Psoas muscle (tissue), 7 donors: ENCODE measurements at regions not wholly inside any gene's neighbourhood (a gene's known extent, or its start where the extent isn't known, plus 50 kb on each side); places are given as distances from the start of the nearest gene placed in this dataset.

Source experiments
- ATAC-seq, 4 donors: fragments of 200-7000 bp; cut with Tn5 transposase; one replicate each; pipeline ENCODE4 v1.9.1; 2020; ENCODE audit warnings: moderate library complexity in 3 of 4, mild to moderate bottlenecking in 2 of 4
- DNase-seq, 2 donors: peaks; one replicate each; pipeline ENCODE4 v3.0.0-alpha.2; 2020
- H3K27ac ChIP-seq: fragments of 200-600 bp; one replicate; pipeline ENCODE4 v1.8.0; 2022
- H3K27me3 ChIP-seq, 3 donors: fragments of 200-600 bp in 1 of 3; one replicate each; pipeline versions ENCODE4 v1.6.1 to v1.8.0; 2013 to 2022; ENCODE audit warnings: low read length in 2 of 3, mild to moderate bottlenecking in 2 of 3, moderate library complexity in 1 of 3; ENCODE audit not compliant: insufficient read depth in 3 of 3
- H3K36me3 ChIP-seq, 2 donors: fragments of 200-600 bp in 1 of 2; one replicate each; pipeline versions ENCODE4 v1.6.1 to v1.8.0; 2013 to 2022; ENCODE audit warnings: low read depth in 1 of 2, mild to moderate bottlenecking in 1 of 2, moderate library complexity in 1 of 2; ENCODE audit not compliant: insufficient read depth in 1 of 2
- H3K4me1 ChIP-seq: fragments of 200-600 bp; one replicate; pipeline ENCODE4 v1.8.0; 2022
- H3K4me3 ChIP-seq: fragments of 200-600 bp; one replicate; pipeline ENCODE4 v1.8.0; 2022; ENCODE audit warnings: mild to moderate bottlenecking
- H3K9me3 ChIP-seq: fragments of 200-600 bp; one replicate; pipeline ENCODE4 v1.8.0; 2022
- WGBS, 3 donors: extraction: QIAGEN DNeasy Blood & Tissue Kit; methylation state at CpG; one replicate each; pipeline versions ENCODE4 v1.1.6 to v1.1.7; 2013; 5-methylcytosine and 5-hydroxymethylcytosine counted together
- intact Hi-C, 2 donors: fragments of 100-400 bp; cut with DNase I; formaldehyde crosslinking; loops; one replicate each; pipeline versions ENCODE4 v1.11.0 to v1.14.2; 2022
- TF ChIP-seq, protein P1 (sequence below): fragments of 200-600 bp; IDR thresholded peaks from one replicate; pipeline ENCODE4 v1.8.0; 2022; ENCODE audit warnings: antibody characterized with exemption
- donor health status: healthy with polysubstance abuse.
- donor health status: DM: no; HTN: no; CAD: no; lungs with moderate emphysema.
- donor health status: Bipolar disorder and iron deficiency.
- donor health status: healthy.
- donor health status: DM: yes; HTN: yes; CAD: no.
- donor health status: DM: no; HTN: no; CAD: no.
- donor health status: DM: yes; HTN: yes; CAD: no.

DNA sequence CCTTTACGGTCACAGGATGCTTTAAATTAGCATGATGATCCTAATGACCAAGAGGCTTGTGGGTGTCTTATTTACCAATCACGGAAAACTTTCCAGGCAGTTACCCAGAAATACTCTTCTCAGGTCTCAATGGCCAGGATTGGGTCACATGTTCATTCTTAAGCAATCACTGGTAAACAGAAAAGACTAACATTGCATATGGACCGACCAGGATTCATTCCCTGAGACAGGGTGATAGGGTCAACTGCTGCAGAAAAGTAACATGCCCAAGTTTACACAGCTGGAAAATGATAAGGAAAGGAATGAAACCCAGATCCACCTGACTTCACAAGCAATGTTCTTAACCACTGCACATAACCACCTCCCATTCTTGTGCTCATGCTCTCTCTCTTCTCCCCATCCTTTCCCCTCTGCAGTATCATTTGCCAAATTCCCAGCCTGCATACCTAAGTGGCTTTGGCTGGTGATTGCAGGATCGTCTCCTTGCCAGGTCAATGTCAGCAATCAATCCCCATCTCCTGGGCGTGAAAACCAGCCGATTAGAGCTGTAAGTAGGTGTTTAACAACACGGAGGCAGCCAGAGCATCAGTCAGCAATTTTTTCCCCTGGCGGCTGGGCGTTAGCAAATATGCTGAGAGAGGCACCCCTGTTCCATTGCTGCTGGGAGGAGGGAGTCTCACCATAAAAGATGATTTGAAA, 219.4 kb downstream of the NMUR2 start:
- intact Hi-C loops: no loop called here
- WGBS, 3 donors: 34 to 43% (median 42%) methylated on average over 9 of the region's 9 CpGs
- Histone ChIP-seq H3K9me3 (peaks cover 3% of the 10 kb centered on the region), H3K4me3 (no peak overlapping the region), H3K27ac (no peak overlapping the region), H3K4me1 (no peaks in the 10 kb centered on the region), H3K36me3 (no peaks in the 10 kb centered on the region), H3K27me3 (no peaks in the 10 kb centered on the region)
- no peak for ATAC-seq
- TF ChIP-seq, protein P1, sequence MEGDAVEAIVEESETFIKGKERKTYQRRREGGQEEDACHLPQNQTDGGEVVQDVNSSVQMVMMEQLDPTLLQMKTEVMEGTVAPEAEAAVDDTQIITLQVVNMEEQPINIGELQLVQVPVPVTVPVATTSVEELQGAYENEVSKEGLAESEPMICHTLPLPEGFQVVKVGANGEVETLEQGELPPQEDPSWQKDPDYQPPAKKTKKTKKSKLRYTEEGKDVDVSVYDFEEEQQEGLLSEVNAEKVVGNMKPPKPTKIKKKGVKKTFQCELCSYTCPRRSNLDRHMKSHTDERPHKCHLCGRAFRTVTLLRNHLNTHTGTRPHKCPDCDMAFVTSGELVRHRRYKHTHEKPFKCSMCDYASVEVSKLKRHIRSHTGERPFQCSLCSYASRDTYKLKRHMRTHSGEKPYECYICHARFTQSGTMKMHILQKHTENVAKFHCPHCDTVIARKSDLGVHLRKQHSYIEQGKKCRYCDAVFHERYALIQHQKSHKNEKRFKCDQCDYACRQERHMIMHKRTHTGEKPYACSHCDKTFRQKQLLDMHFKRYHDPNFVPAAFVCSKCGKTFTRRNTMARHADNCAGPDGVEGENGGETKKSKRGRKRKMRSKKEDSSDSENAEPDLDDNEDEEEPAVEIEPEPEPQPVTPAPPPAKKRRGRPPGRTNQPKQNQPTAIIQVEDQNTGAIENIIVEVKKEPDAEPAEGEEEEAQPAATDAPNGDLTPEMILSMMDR: no peak
- no peak for DNase-seq

DNA sequence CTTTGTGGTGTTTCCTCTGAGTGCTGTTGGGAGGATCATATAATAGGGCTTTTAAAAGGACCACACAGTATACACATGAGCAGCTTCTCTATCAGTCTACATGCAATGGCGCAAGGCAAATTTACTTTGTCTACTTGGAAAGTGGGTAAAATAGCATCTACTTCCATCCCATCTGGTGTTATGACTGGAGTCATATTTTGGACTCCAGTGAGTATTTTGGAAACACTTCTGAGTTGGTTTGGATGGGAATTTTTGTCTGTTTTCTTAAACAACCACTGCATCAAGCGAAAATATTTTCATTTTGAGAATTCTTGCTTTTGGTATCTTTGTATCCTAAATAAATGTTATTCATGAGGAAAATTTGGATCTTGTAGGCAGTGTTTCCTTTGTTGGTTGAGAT, 220.8 kb downstream of the NMUR2 start:
- Histone ChIP-seq H3K4me1 (no peaks in the 10 kb centered on the region), H3K27ac (no peak overlapping the region), H3K4me3 (no peak overlapping the region), H3K36me3 (no peaks in the 10 kb centered on the region), H3K9me3 (peaks cover 3% of the 10 kb centered on the region), H3K27me3 (no peaks in the 10 kb centered on the region)
- ATAC-seq: no peak
- no peak for DNase-seq
- intact Hi-C loops: no loop called here
- TF ChIP-seq, protein P1: no peak
- 40 to 60% (median 60%) methylated on average over 2 of the region's 2 CpGs for WGBS, 3 donors

GRCh38 chr5:152181461-152181860, 223.6 kb downstream of the NMUR2 start:
- no peaks in the 10 kb centered on the region for H3K36me3 ChIP-seq
- H3K4me1 ChIP-seq: no peaks in the 10 kb centered on the region
- no peaks in the 10 kb centered on the region for H3K9me3 ChIP-seq
- H3K27me3 ChIP-seq: no peaks in the 10 kb centered on the region
- TF ChIP-seq, protein P1: no peak
- no peak overlapping the region for H3K27ac ChIP-seq
- ATAC-seq (no peak), DNase-seq (no peak)
- no peak overlapping the region for H3K4me3 ChIP-seq
- intact Hi-C loops: no loop called here
- WGBS, 3 donors: 83 to 86% (median 84%) methylated on average over 3 of the region's 3 CpGs

- intact Hi-C loops: no loop called here
- 44 to 58% (median 48%) methylated on average over 2 of the region's 2 CpGs for WGBS, 3 donors
- no peaks in the 10 kb centered on the region for H3K4me1 ChIP-seq
- no peak for ATAC-seq
- no peaks in the 10 kb centered on the region for H3K27me3 ChIP-seq
- no peak overlapping the region for H3K27ac ChIP-seq
- no peaks in the 10 kb centered on the region for H3K9me3 ChIP-seq
- H3K4me3 ChIP-seq: no peak overlapping the region
- H3K36me3 ChIP-seq: no peaks in the 10 kb centered on the region
- TF ChIP-seq, protein P1: no peak
- DNase-seq: no peak
These were observed 226.8 kb downstream of the NMUR2 start for GRCh38 chr5:152178350-152178699.
